K562 (cell line): ENCODE measurements at regions not wholly inside any gene's neighbourhood (a gene's known extent, or its start where the extent isn't known, plus 50 kb on each side); places are given as distances from the start of the nearest gene placed in this dataset.

ENCODE experiments used
- ATAC-seq: fragments of 200-7000 bp; cut with Tn5 transposase; 3 replicates; pipeline ENCODE4 v1.9.1; 2020; ENCODE audit warnings: moderate library complexity
- BruUV-seq: library from RNA; stranded (reverse); fragments of 400-500 nt; replicated peaks from 2 replicates; lab custom pipeline; 2021; lab: Mats Ljungman, UMichigan
- CTCF ChIA-PET: fragments of 300-600 bp; formaldehyde crosslinking; extraction: SDS; loops from one replicate; lab custom pipeline; 2021; ENCODE audit warnings: low intra/inter-chr PET ratio; lab: Yijun Ruan, JAX
- POLR2A ChIA-PET: fragments of 300-600, 350-650 bp; sonication (Branson Sonifier 250); formaldehyde crosslinking; extraction: SDS; loops from one replicate; lab custom pipeline; 2021; ENCODE audit warnings: antibody characterized with exemption, inconsistent platforms; lab: Yijun Ruan, JAX
- DNase-seq, 4 experiments: peaks; one replicate each; pipeline versions ENCODE4 v3.0.0 to v3.0.0-alpha.2; 2011 to 2018; ENCODE audit warnings: low spot score in 3 of 4, mixed read lengths in 3 of 4; ENCODE audit errors: extremely low read depth in 1 of 4
- FAIRE-seq: peaks from 2 replicates; lab custom pipeline; 2011; peaks lifted over from hg19 to GRCh38; lab: Jason Lieb, UNC
- H2AFZ ChIP-seq: 2 replicates; pipeline ENCODE4 v1.6.0; 2011; ENCODE audit warnings: low read depth, low read length, control low read depth, inconsistent platforms
- H3K27ac ChIP-seq: fragments of 200-600 bp; 3 replicates; pipeline ENCODE4 v1.8.0; 2011; ENCODE audit warnings: low read depth, mild to moderate bottlenecking, control low read depth, inconsistent platforms, low read length, moderate library complexity, mixed read lengths; ENCODE audit errors: extremely low read depth
- H3K27me3 ChIP-seq, 2 experiments: fragments of 300-600 bp in 1 of 2; 2 replicates in 1 of 2; 3 replicates in 1 of 2; pipeline versions ENCODE4 v1.6.0 to v1.8.0; 2011; ENCODE audit warnings: inconsistent platforms in 2 of 2, low read length in 2 of 2, mild to moderate bottlenecking in 1 of 2, mixed read lengths in 1 of 2, moderate library complexity in 1 of 2; ENCODE audit not compliant: control insufficient read depth in 2 of 2, insufficient read depth in 2 of 2
- H3K36me3 ChIP-seq: fragments of 300-600 bp; 3 replicates; pipeline ENCODE4 v1.8.0; 2011; ENCODE audit warnings: mild to moderate bottlenecking, low read length, inconsistent platforms; ENCODE audit not compliant: control insufficient read depth, insufficient read depth
- H3K4me1 ChIP-seq, 2 experiments: fragments of 200-600 bp in 1 of 2; replicated peaks in 1 of 2; 2 replicates in 1 of 2; 3 replicates in 1 of 2; pipeline versions ENCODE4 v1.5.1 to v1.8.0; 2011; ENCODE audit warnings: inconsistent platforms in 2 of 2, low read length in 2 of 2, mild to moderate bottlenecking in 1 of 2, mixed read lengths in 1 of 2, moderate library complexity in 1 of 2; ENCODE audit not compliant: control insufficient read depth in 2 of 2, insufficient read depth in 2 of 2
- H3K4me2 ChIP-seq: 2 replicates; pipeline ENCODE4 v1.6.1; 2011; ENCODE audit warnings: low read length, control low read depth, inconsistent platforms, mixed read lengths; ENCODE audit not compliant: insufficient read depth
- H3K4me3 ChIP-seq: fragments of 200-600 bp; sonication (generic), shearing (Covaris generic); 2 replicates; pipeline ENCODE4 v1.5.1; 2016; ENCODE audit warnings: control low read depth, inconsistent platforms
- H3K79me2 ChIP-seq: fragments of 200-600 bp; 3 replicates; pipeline ENCODE4 v1.8.0; 2011; ENCODE audit warnings: low read length, inconsistent platforms; ENCODE audit not compliant: control insufficient read depth, insufficient read depth
- H3K9ac ChIP-seq, 2 experiments: 2 replicates each; pipeline versions ENCODE4 v1.6.0 to v1.6.1; 2011; ENCODE audit warnings: low read depth in 2 of 2, low read length in 2 of 2, control low read depth in 1 of 2, inconsistent platforms in 1 of 2, mild to moderate bottlenecking in 1 of 2, mixed read lengths in 1 of 2; ENCODE audit not compliant: insufficient read depth in 1 of 2
- H3K9me1 ChIP-seq: one replicate; pipeline ENCODE4 v1.6.0; 2011; ENCODE audit warnings: inconsistent platforms, mild to moderate bottlenecking, low read length, moderate library complexity; ENCODE audit not compliant: control insufficient read depth, insufficient read depth
- H3K9me3 ChIP-seq: replicated peaks from 2 replicates; pipeline ENCODE4 v1.5.1; 2011; ENCODE audit warnings: low read depth, low read length, inconsistent platforms; ENCODE audit not compliant: control insufficient read depth, insufficient read depth
- H4K20me1 ChIP-seq: replicated peaks from 2 replicates; pipeline ENCODE4 v1.6.1; 2011; ENCODE audit warnings: low read length, inconsistent platforms, mixed read lengths; ENCODE audit not compliant: control insufficient read depth, insufficient read depth
- FOSL1 ChIP-seq: fragments of 200-800 bp; sonication (Bioruptor generic); conservative IDR thresholded peaks from 2 replicates; pipeline ENCODE4 v1.6.1; 2016; ENCODE audit warnings: missing genetic modification characterization, missing compliant biosample characterization
- FOXK1 ChIP-seq: sonication (generic); formaldehyde crosslinking; IDR thresholded peaks from 2 replicates; pipeline ENCODE4 v1.8.0; 2022; ENCODE audit warnings: missing genetic modification reagents, mild to moderate bottlenecking, borderline replicate concordance
- GABPA ChIP-seq: fragments of 200-800 bp; sonication (Bioruptor generic); conservative IDR thresholded peaks from 2 replicates; pipeline ENCODE4 v1.6.1; 2016; ENCODE audit warnings: low read depth, missing genetic modification characterization, missing compliant biosample characterization
- HDAC3 ChIP-seq: fragments of 450-650 bp; IDR thresholded peaks from 2 replicates; pipeline ENCODE4 v1.6.1; 2018; ENCODE audit warnings: borderline replicate concordance, mild to moderate bottlenecking, moderate library complexity; ENCODE audit not compliant: partially characterized antibody
- PBX2 ChIP-seq, 2 experiments: IDR thresholded peaks in 1 of 2; conservative IDR thresholded peaks in 1 of 2; 2 replicates each; pipeline ENCODE4 v1.6.1; 2016; ENCODE audit warnings: low read depth in 2 of 2, mild to moderate bottlenecking in 1 of 2, missing compliant biosample characterization in 1 of 2, missing genetic modification characterization in 1 of 2, moderate library complexity in 1 of 2
- PPARD ChIP-seq: fragments of 250-450 bp; sonication (Bioruptor Pico); IDR thresholded peaks from 2 replicates; pipeline ENCODE4 v1.8.0; 2022; ENCODE audit warnings: inconsistent platforms, mild to moderate bottlenecking, moderate library complexity
- PTBP1 ChIP-seq: fragments of 200-400 bp; formaldehyde crosslinking; IDR thresholded peaks from 2 replicates; pipeline ENCODE4 v1.6.1; 2017; ENCODE audit warnings: low read depth, low read length
- SAFB2 ChIP-seq: fragments of 200-400 bp; formaldehyde crosslinking; IDR thresholded peaks from 2 replicates; pipeline ENCODE4 v1.6.1; 2018; ENCODE audit warnings: borderline replicate concordance, low read length, low read depth, moderate library complexity; ENCODE audit not compliant: severe bottlenecking
- SMARCA5 ChIP-seq: fragments of 450-650 bp; IDR thresholded peaks from 2 replicates; pipeline ENCODE4 v1.6.1; 2016
- SREBF2 ChIP-seq: sonication (generic); formaldehyde crosslinking; IDR thresholded peaks from 2 replicates; pipeline ENCODE4 v1.4.0; 2020; ENCODE audit warnings: mild to moderate bottlenecking, missing genetic modification reagents
- STAT5B ChIP-seq: fragments of 250-450 bp; sonication (Bioruptor Pico); IDR thresholded peaks from 2 replicates; pipeline ENCODE4 v1.8.0; 2021; ENCODE audit warnings: mild to moderate bottlenecking, inconsistent platforms
- ZBTB11 ChIP-seq, 3 experiments: fragments of 200-800 bp in 1 of 3; fragments of 250-450 bp in 1 of 3; fragments of 450-650 bp in 1 of 3; sonication (Bioruptor Pico) in 1 of 3; sonication (Bioruptor generic) in 1 of 3; formaldehyde crosslinking in 1 of 3; IDR thresholded peaks; 2 replicates each; pipeline versions ENCODE4 v1.6.1 to v1.8.0; 2016 to 2022; ENCODE audit warnings: mild to moderate bottlenecking in 2 of 3, missing genetic modification characterization in 2 of 3, missing compliant biosample characterization in 1 of 3, moderate library complexity in 1 of 3
- ZBTB26 ChIP-seq: fragments of 450-650 bp; formaldehyde crosslinking; IDR thresholded peaks from 2 replicates; pipeline ENCODE4 v1.4.0; 2022; ENCODE audit warnings: missing genetic modification characterization
- ZKSCAN1 ChIP-seq: fragments of 150-350 bp; IDR thresholded peaks from 2 replicates; pipeline ENCODE4 v1.6.1; 2016; ENCODE audit warnings: low read depth, low read length
- ZNF717 ChIP-seq: fragments of 250-450 bp; sonication (Bioruptor Pico); IDR thresholded peaks from 2 replicates; pipeline ENCODE4 v1.5.0; 2021
- WGBS: fragments of 100-300 bp; shearing (Covaris generic); methylation state at CpG from one replicate; pipeline ENCODE4 v1.1.6; 2016; ENCODE audit warnings: low coverage, mixed read lengths; ENCODE audit not compliant: insufficient coverage; ENCODE audit errors: missing lambda C conversion rate; 5-methylcytosine and 5-hydroxymethylcytosine counted together
- in situ Hi-C: fragments of 300-500 bp; cut with MboI; formaldehyde crosslinking; loops from 4 replicates; pipeline ENCODE4 v1.15.0; 2018; ENCODE audit warnings: inconsistent platforms, mixed read lengths
- intact Hi-C: fragments of 100-400 bp; cut with micrococcal nuclease; formaldehyde crosslinking; loops from 2 replicates; pipeline ENCODE4 v1.14.2; 2022

DNA sequence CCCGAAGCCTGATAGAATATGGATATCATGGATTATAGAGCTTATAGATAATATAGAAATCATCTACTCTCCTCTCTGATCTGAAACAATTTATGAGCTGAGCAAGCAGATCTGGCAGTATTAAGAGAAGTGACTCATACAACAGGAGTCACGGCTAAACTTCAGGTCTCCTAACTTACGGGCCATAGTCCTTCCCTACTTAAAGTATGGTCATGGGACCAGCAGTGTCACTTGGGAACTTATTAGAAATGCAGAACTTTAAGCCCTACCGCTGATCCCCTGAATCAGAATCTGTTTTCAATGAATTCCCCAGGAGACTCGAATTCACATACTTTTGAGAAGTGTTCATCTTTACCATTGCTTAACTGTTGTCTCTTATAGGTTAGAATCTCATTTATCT is 195.7 kb upstream of the FANCL start (continued):
- no peak for TF ChIP-seq SAFB2
- TF ChIP-seq SMARCA5 = no peak
- TF ChIP-seq FOSL1 (tag) = no peak

DNA sequence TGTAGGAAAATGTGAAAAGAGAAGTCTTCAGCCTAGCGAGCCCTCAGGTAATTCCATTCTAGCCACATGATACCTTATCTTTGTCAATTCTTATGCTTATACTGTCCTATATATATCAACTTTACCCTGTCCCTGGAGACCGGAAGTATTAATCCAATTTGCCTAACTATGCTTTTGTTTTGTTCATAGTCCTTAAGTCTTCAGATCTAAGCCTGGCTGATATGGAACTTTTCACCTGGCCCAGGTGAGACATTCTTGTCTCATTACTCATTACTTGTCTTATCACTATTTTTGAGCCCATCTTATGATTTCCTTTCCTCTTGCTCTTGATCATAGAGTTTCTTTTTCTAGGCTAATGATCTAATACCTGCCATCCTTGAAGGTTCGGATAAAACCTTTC is 194.1 kb upstream of the FANCL start:
- FAIRE-seq = no peak
- H3K79me2 ChIP-seq = no peaks in the 10 kb centered on the region
- H3K9ac ChIP-seq = no peak overlapping the region
- H3K4me2 ChIP-seq = no peak overlapping the region
- no peaks in the 10 kb centered on the region for H3K36me3 ChIP-seq
- H3K4me3 ChIP-seq = no peak overlapping the region
- H3K27ac ChIP-seq = no peak overlapping the region
- intact Hi-C loops = no loop called here
- no TSS peak for BruUV-seq
- H4K20me1 ChIP-seq = no peaks in the 10 kb centered on the region
- ChIA-PET CTCF (no interaction called here), POLR2A (no interaction called here)
- no peak for DNase-seq
- WGBS = 0% methylated on average over 3 of the region's 3 CpGs
- no peaks in the 10 kb centered on the region for H3K4me1 ChIP-seq
- no peaks in the 10 kb centered on the region for H3K9me1 ChIP-seq
- no peaks in the 10 kb centered on the region for H3K9me3 ChIP-seq
- ATAC-seq = no peak
- no peak overlapping the region for H2AFZ ChIP-seq
- H3K27me3 ChIP-seq = no peaks in the 10 kb centered on the region
- in situ Hi-C loops = loop anchor here (25.0 kb wide), 1 partner anchor 523 kb away; no protein-coding TSS in a partner anchor
- no peak for TF ChIP-seq PPARD (CRISPR knock-in tag)
- no peak for TF ChIP-seq GABPA (tag)
- no peak for TF ChIP-seq PTBP1
- no peak for TF ChIP-seq STAT5B (CRISPR knock-in tag)
- TF ChIP-seq FOXK1 (CRISPR knock-in tag) = no peak
- TF ChIP-seq ZBTB26 (CRISPR knock-in tag) = no peak
- no peak for TF ChIP-seq ZKSCAN1
- no peak for TF ChIP-seq HDAC3
- no peak for TF ChIP-seq PBX2 (CRISPR knock-in tag; IDR thresholded peaks at IDR 0.05; ENCODE audit: low read depth)
- no peak for TF ChIP-seq PBX2 (tag; conservative IDR thresholded peaks at IDR 0.05; ENCODE audit: low read depth)
- TF ChIP-seq ZBTB11 (CRISPR knock-in tag; IDR thresholded peaks at IDR 0.05) = no peak
- no peak for TF ChIP-seq ZNF717 (CRISPR knock-in tag)
- no peak for TF ChIP-seq SREBF2
